ENCODE measurements at regions not wholly inside any gene's neighbourhood (a gene's known extent, or its start where the extent isn't known, plus 50 kb on each side); places are given as distances from the start of the nearest gene placed in this dataset.

DNA sequence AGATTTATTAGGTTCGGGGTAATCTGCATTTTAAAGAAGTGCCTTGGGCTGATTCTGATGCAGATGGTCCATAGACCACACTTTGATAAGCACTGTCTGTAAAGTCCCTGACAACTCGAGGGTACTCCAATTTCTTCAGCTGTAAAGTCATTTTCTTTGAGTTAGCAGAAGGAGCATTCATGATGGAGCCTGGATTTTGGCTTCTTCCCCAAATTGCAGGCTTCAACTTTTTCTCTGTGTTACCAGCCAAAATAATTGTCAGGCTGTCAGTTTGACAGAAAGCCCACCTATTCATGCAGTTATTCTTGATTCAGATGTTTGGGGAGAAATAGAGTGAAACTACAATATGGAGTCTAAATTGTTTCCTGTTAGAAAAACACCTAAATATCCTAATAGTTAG is 66.0 kb downstream of the RPL37A start:
- WGBS, result 84% methylated on average over 2 of the region's 2 CpGs
- intact Hi-C loops (cut with DNase I), result no loop called here
- H3K4me1 ChIP-seq (ENCODE audit: control insufficient read depth, insufficient read depth, low read length), result no peaks in the 10 kb centered on the region

DNA sequence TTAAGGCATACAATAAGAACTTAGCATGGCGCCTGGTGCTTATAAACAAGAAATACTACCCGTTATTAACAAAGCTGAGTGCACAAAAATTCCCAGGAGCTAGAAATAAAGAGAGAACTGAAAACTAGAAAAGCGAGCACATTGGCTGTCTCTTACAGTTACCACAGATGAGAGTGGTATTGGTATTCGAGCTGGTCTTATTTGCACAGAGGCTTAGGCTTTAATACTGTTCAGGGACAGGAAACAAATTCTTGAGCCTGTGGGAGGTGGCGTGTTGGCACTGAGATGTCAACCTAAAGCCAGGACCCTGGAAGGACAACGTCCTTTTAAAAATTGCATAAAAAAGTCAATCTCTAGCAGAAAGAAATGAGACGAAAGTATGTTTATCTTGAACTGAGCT is 67.3 kb upstream of the IGFBP2 start:
- H3K27ac ChIP-seq (ENCODE audit: low read length), result no peak overlapping the region
- 64% methylated on average over 7 of the region's 7 CpGs for WGBS
- no peaks in the 10 kb centered on the region for H3K27me3 ChIP-seq (ENCODE audit: control insufficient read depth, insufficient read depth)
- no peak overlapping the region for H3K4me3 ChIP-seq (ENCODE audit: low read length)
- ATAC-seq, result no peak
- DNase-seq, result no peak
- intact Hi-C loops (cut with DNase I), result no loop called here
- H3K4me1 ChIP-seq (ENCODE audit: control insufficient read depth, insufficient read depth, low read length), result no peaks in the 10 kb centered on the region
- no peaks in the 10 kb centered on the region for H3K9me3 ChIP-seq (ENCODE audit: control insufficient read depth, low read length)

More for the DNA sequence above, 66.0 kb downstream of the RPL37A start:
- no peak overlapping the region for H3K4me3 ChIP-seq (ENCODE audit: low read length)
- no peaks in the 10 kb centered on the region for H3K9me3 ChIP-seq (ENCODE audit: control insufficient read depth, low read length)
- no peak overlapping the region for H3K27ac ChIP-seq (ENCODE audit: low read length)
- no peak for DNase-seq
- H3K27me3 ChIP-seq (ENCODE audit: control insufficient read depth, insufficient read depth), result no peaks in the 10 kb centered on the region
- ATAC-seq, result no peak

DNA sequence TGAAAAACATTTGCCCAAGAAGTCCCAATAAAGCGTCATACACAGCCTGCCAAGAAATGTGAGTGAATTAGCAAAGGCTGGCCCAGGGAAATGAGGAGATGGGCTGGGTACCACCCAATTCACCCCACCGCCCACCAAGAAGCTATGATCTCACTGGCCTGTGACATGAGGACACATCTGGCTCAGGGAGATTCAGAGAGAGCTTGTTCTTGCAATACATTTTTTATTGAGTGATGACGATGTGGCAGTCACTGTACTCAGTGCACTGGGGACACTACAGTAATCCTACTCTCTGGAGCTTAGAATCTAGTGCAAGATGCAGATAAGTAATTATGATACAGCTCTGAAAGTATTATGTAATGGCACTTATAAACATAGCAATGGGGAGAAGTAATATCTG is 64.6 kb upstream of the IGFBP2 start:
- Histone ChIP-seq H3K4me3 (ENCODE audit: low read length) (no peak overlapping the region), H3K27me3 (ENCODE audit: control insufficient read depth, insufficient read depth) (no peaks in the 10 kb centered on the region), H3K9me3 (ENCODE audit: control insufficient read depth, low read length) (no peaks in the 10 kb centered on the region), H3K4me1 (ENCODE audit: control insufficient read depth, insufficient read depth, low read length) (peaks cover 4% of the 10 kb centered on the region), H3K27ac (ENCODE audit: low read length) (no peak overlapping the region)
- intact Hi-C loops (cut with DNase I), result no loop called here
- ATAC-seq, result no peak
- no peak for DNase-seq
- 71% methylated on average over 3 of the region's 3 CpGs for WGBS

DNA sequence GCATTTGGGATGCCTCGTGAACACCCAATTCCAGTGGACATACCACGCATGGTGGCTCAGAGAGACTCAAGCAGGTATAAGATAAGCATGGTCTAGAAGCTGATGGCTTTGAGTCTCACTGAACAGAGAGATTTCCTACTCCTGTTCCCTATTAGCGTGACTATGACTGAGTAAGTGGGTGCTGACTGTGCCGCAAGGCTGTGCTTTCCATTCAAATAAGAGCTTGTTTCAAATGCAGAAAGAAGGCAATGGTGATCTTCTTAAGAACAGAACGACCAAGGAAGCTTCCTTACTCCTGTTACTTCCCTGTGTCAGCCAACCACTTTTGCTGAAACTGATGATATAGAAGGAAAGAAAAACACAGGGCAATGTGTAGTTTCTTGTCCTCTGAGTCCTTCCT is 63.5 kb upstream of the IGFBP2 start:
- no peak overlapping the region for H3K4me3 ChIP-seq (ENCODE audit: low read length)
- H3K27me3 ChIP-seq (ENCODE audit: control insufficient read depth, insufficient read depth), result no peaks in the 10 kb centered on the region
- H3K27ac ChIP-seq (ENCODE audit: low read length), result no peak overlapping the region
- DNase-seq, result no peak
- intact Hi-C loops (cut with DNase I), result no loop called here
- WGBS, result 88% methylated on average over 5 of the region's 5 CpGs
- ATAC-seq, result no peak
- H3K9me3 ChIP-seq (ENCODE audit: control insufficient read depth, low read length), result no peaks in the 10 kb centered on the region
- H3K4me1 ChIP-seq (ENCODE audit: control insufficient read depth, insufficient read depth, low read length), result peaks cover 5% of the 10 kb centered on the region

DNA sequence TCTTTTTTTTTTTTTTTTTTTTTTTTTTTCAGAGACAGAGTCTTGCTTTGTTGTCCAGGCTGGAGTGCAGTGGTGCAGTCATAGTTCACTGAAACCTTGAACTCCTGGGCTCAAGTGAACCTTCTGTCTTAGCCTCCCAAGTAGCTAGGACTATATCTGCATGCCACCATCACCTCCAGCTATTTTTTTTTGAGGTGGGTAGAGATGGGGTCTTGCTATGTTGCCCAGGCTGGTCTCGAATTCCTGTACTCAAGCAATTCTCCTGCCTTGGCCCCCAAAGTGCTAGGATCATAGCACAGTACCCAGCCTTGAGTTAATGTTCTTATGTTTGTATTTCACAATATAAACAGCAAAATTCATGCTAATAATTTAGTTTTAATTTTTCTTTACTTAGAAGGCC is 62.9 kb upstream of the IGFBP2 start:
- ATAC-seq, result no peak
- H3K27ac ChIP-seq (ENCODE audit: low read length), result no peak overlapping the region
- intact Hi-C loops (cut with DNase I), result no loop called here

DNA sequence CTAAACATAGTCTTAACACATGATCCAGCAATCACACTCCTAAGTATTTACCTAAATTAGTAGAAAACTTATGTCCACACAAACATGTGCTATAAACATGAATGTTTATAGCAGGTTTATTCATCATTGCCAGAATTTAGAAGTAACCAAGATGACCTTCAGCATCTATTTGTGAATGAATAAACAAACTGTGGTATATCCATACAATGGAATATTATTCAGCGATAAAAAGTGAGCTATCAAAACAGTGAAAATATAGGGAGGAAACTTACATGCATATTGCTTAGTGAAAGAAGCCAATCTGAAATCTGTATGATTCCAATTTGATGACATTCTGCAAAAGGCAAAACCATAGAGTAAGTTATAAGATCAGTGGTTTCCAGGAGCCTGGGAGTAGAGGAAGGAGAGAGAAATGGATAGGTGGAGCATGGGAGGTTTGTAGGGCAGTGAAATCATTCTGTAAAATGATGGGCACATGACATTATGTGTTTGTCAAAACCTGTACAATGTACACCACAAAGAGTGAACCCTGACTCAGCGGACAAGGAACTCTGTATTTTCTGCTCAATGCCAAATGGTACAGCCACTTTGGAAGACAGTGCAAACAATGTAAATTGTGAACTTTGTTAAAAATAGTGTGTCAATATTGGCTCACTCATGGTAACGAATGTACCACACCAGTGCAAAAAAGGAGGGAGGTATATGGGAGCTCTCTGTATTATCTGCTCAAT is 61.9 kb upstream of the IGFBP2 start:
- H3K4me3 ChIP-seq (ENCODE audit: low read length), result no peak overlapping the region

More for the DNA sequence above, 62.9 kb upstream of the IGFBP2 start:
- Histone ChIP-seq H3K4me1 (ENCODE audit: control insufficient read depth, insufficient read depth, low read length) (peaks cover 5% of the 10 kb centered on the region), H3K4me3 (ENCODE audit: low read length) (no peak overlapping the region), H3K9me3 (ENCODE audit: control insufficient read depth, low read length) (no peaks in the 10 kb centered on the region), H3K27me3 (ENCODE audit: control insufficient read depth, insufficient read depth) (no peaks in the 10 kb centered on the region)
- no peak for DNase-seq
- WGBS, result 96% methylated on average over 1 of the region's 1 CpG

DNA sequence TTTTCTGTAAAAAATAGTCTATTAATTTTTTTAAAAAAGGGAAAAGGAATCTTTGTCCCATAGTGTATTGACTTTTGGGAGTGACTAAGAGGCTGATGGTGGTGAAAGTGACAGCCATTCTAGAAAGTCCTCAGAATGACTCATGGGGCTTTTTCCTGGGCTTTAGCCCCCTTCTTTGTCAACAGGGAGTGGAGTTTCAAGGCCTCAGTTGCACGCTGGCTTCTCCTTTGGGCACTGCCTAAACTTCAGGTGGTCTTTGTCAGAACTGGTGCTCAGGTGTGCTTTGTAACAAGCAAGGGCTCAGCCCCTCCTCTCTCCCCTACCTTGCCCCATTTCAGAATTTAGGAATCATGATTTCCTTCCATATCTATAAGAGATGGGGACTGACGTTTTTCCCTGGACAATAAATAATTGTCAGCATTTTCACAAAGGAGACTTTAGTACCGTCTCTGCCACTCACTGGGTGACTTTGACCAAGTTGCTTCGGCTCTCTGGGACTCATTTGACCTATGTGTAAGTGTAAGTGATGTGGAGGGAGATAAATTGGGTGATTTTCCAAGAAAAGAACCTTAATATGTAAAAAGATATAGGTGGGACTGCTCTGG is 61.2 kb upstream of the IGFBP2 start:
- Histone ChIP-seq H3K27me3 (ENCODE audit: control insufficient read depth, insufficient read depth) (no peaks in the 10 kb centered on the region), H3K27ac (ENCODE audit: low read length) (peak overlapping the region; percentile 87), H3K9me3 (ENCODE audit: control insufficient read depth, low read length) (no peaks in the 10 kb centered on the region), H3K4me3 (ENCODE audit: low read length) (no peak overlapping the region), H3K4me1 (ENCODE audit: control insufficient read depth, insufficient read depth, low read length) (peaks cover 5% of the 10 kb centered on the region)
- intact Hi-C loops (cut with DNase I), result no loop called here
- DNase-seq (no peak), ATAC-seq (no peak)
- WGBS, result 86% methylated on average over 4 of the region's 4 CpGs

More for the DNA sequence above, 61.9 kb upstream of the IGFBP2 start:
- DNase-seq (no peak), ATAC-seq (no peak)
- H3K27me3 ChIP-seq (ENCODE audit: control insufficient read depth, insufficient read depth), result no peaks in the 10 kb centered on the region
- H3K27ac ChIP-seq (ENCODE audit: low read length), result no peak overlapping the region
- peaks cover 5% of the 10 kb centered on the region for H3K4me1 ChIP-seq (ENCODE audit: control insufficient read depth, insufficient read depth, low read length)
- H3K9me3 ChIP-seq (ENCODE audit: control insufficient read depth, low read length), result no peaks in the 10 kb centered on the region
- intact Hi-C loops (cut with DNase I), result no loop called here
- 96% methylated on average over 3 of the region's 3 CpGs for WGBS

DNA sequence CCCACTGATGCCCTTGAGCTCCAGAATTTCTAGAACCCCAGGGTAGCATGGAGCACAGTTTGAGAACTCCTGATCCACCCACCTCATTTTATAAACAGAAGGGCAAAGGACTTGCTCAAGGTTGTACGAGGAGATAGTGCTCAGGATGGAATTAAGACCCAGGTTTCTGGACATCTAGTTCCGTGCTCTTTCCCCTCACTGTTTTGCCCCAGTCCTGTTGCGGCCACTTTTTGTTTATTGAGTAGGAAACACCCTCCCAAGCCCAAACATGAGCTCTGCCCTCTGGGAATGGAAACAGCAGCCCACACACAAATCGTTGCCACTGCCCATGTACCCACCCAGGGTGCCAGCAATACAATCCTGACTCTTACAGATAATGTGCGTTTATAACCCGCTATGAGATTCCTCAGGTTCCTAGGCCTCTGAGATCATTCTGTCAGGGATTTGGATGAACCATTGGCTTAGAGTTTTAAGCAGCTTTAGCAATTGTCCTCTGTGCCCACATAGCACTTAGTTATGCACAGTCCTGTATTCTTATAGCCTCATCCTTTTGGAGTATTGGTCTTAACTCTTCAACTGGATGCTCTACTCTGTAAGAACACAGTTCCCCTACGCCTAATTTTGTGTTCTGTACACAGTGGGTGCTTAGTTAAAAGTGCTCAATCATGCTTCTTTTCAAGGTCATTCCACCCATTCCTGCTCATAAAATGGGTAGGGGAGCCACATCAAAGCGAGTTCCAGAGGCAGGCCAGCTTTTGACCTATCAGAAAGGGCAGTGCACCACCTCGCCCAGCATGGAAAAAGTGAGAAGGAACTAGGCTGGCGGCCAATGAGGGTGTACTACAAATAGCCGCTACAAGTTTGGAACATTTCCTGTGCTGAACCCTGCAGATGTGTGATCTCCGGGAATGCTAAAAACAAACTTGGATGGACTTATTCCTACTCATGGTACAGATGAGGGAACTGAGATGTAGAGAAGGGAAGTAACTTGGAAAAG is 60.3 kb upstream of the IGFBP2 start:
- 55% methylated on average over 12 of the region's 12 CpGs for WGBS
- Histone ChIP-seq H3K27ac (ENCODE audit: low read length) (peak overlapping the region; percentile 87), H3K4me3 (ENCODE audit: low read length) (no peak overlapping the region), H3K27me3 (ENCODE audit: control insufficient read depth, insufficient read depth) (no peaks in the 10 kb centered on the region), H3K4me1 (ENCODE audit: control insufficient read depth, insufficient read depth, low read length) (peaks cover 5% of the 10 kb centered on the region), H3K9me3 (ENCODE audit: control insufficient read depth, low read length) (no peaks in the 10 kb centered on the region)
- peak; percentile 87 to 96 for ATAC-seq
- peak; percentile 80 to 87 (median 86) for DNase-seq
- intact Hi-C loops (cut with DNase I), result no loop called here

DNA sequence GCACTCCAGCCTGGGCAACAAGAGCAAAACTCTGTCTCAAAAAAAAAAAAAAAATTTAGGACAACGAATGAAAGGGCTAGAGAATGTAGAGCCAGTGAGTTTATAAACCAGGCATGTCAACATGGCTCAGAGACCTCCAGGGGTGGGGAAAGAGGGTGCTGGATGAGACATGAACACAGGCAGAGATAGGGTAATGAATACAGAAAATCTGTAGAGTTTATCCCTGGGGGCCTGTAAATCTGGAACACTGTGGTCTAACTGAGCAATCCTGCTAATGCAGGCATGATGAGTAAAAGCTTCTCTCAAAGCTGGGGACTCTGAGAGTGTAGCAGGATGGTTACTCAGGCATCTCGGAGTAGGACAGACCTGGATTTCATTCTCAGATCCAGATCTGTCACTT is 59.2 kb upstream of the IGFBP2 start:
- peaks cover 5% of the 10 kb centered on the region for H3K4me1 ChIP-seq (ENCODE audit: control insufficient read depth, insufficient read depth, low read length)
- intact Hi-C loops (cut with DNase I), result no loop called here
- ATAC-seq, result no peak
- H3K9me3 ChIP-seq (ENCODE audit: control insufficient read depth, low read length), result no peaks in the 10 kb centered on the region
- no peak overlapping the region for H3K4me3 ChIP-seq (ENCODE audit: low read length)
- H3K27me3 ChIP-seq (ENCODE audit: control insufficient read depth, insufficient read depth), result no peaks in the 10 kb centered on the region
- peak overlapping the region; percentile 71 for H3K27ac ChIP-seq (ENCODE audit: low read length)
- no peak for DNase-seq
- 66% methylated on average over 2 of the region's 2 CpGs for WGBS

DNA sequence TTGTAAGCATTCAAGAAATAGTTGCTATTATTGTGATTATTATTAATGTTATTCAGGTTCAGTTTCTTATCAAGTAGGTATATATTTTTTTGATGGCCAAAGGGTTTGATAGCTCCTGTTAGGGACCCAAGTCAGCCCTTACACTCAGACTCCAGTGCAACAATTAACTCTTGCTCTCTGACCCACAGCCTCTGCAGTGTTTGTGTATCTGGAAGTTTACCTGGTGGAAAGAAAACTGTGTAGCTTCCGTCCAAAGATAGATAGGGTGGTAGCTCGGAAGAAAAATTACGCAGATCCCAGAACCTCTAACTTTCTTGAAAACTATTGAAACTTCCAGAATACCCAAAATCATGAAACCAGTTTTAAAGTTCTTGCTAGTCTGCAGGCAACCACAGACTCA is 58.6 kb upstream of the IGFBP2 start:
- no peak overlapping the region for H3K27ac ChIP-seq (ENCODE audit: low read length)
- ATAC-seq, result no peak

DNA sequence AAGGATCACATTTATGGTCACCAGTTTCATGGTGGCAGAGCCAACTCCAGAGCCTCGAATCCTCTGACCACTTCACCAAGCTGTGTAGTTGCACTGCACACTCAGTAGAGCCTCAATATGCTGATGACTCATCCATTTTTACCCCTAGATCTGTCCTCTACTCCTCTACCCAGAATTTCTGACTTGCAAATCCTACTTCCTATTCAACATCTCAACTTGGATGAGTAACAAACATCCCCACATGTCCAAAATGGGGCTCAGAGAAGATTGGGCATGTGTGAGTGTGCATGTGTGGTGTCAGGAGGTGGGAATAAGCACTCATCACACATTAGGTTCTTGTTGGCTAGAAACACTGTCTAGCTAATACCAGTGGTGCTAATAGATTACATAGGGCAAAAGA is 57.8 kb upstream of the IGFBP2 start:
- Histone ChIP-seq H3K27ac (ENCODE audit: low read length) (no peak overlapping the region), H3K9me3 (ENCODE audit: control insufficient read depth, low read length) (no peaks in the 10 kb centered on the region), H3K4me3 (ENCODE audit: low read length) (no peak overlapping the region), H3K4me1 (ENCODE audit: control insufficient read depth, insufficient read depth, low read length) (peaks cover 5% of the 10 kb centered on the region), H3K27me3 (ENCODE audit: control insufficient read depth, insufficient read depth) (no peaks in the 10 kb centered on the region)
- ATAC-seq, result no peak
- 89% methylated on average over 1 of the region's 1 CpG for WGBS
- intact Hi-C loops (cut with DNase I), result no loop called here
- DNase-seq, result no peak

More for the DNA sequence above, 58.6 kb upstream of the IGFBP2 start:
- 95% methylated on average over 3 of the region's 3 CpGs for WGBS
- H3K4me3 ChIP-seq (ENCODE audit: low read length), result no peak overlapping the region
- H3K27me3 ChIP-seq (ENCODE audit: control insufficient read depth, insufficient read depth), result no peaks in the 10 kb centered on the region
- intact Hi-C loops (cut with DNase I), result no loop called here
- DNase-seq, result no peak
- no peaks in the 10 kb centered on the region for H3K9me3 ChIP-seq (ENCODE audit: control insufficient read depth, low read length)
- peaks cover 5% of the 10 kb centered on the region for H3K4me1 ChIP-seq (ENCODE audit: control insufficient read depth, insufficient read depth, low read length)
